Lung microvascular endothelial cell (primary cell): ENCODE measurements at regions not wholly inside any gene's neighbourhood (a gene's known extent, or its start where the extent isn't known, plus 50 kb on each side); places are given as distances from the start of the nearest gene placed in this dataset.

Experiments used
- DNase-seq, 2 donors: peaks; one replicate each; pipeline versions ENCODE4 v3.0.0 to v3.0.0-alpha.2; 2010; ENCODE audit warnings: low read depth in 2 of 2

- DNase-seq, result no peak
Measured at GRCh38 chr6:97812940-97813339, 529.9 kb upstream of the MMS22L start.

DNA sequence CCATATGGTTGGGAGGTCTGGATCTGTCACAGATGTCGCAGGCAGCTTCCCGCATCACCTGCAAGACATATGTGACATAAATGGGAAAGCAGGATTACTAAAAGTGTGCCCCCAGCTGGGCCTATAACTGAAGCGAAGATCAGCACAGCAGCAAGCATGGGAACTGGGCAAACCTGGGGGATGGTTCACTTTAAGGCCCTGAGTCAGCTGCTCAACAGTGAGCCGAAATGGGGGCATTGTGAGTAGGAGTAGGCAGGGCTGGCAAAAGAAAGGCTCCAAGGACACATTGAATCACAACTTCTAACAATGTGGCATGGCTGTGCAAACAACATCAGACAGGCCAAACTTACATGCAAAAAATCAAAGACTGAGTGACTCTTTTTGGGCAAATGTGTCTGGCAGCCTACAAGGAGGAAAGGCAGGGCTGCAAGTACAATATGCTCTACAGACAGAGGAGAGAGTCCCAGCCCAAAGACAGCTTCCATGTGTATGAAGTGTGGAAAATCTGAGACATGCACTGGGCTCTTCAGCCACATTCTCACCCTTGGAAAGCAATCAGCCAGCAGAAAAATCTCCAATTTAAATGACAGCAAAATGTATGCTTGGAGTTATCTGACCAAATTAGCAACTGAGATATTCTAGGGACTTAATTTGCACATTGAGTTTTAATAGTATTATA is 531.0 kb upstream of the MMS22L start:
- no peak for DNase-seq

- no peak for DNase-seq
Measured at GRCh38 chr6:97815301-97815812, 532.3 kb upstream of the MMS22L start.

DNA sequence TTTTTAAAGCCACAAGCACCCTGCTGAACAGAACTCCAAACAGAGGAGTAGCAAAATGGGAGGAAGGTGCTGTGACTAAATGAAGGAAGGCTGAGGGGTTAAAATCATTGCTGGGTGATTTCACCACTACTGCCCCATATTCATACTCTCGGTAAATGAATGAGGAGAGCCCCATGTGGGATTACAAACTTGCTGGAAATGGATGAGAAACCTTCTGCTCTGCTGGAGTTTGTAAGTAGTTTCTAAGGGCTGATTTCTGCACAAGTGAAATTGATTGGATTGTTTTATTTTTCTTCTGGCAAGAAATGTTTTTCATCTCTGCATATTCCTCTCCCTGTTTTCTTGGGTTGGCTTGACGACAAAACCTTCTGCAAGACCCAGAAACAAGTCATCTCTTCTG is 533.5 kb upstream of the MMS22L start:
- DNase-seq, result no peak

DNA sequence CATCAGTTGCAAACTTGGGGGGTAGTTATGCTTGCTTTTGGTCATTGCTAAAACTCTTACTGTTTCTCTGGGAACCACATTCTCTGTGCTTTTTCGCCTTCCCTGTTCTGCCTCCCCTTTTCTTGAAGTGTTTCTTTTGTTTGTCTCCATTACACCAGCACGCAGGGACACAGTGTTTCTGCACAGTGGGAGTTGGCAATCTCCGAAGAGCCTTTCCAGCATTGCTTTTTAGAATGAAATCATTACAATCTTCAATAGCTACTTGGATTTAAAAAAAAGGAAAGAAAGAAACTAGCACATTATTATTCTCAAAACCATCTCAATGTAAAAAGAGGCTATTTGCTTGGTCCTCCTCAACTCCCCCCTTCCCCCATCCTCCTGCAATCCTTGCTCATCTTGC is 536.7 kb upstream of the MMS22L start:
- DNase-seq, result no peak

DNA sequence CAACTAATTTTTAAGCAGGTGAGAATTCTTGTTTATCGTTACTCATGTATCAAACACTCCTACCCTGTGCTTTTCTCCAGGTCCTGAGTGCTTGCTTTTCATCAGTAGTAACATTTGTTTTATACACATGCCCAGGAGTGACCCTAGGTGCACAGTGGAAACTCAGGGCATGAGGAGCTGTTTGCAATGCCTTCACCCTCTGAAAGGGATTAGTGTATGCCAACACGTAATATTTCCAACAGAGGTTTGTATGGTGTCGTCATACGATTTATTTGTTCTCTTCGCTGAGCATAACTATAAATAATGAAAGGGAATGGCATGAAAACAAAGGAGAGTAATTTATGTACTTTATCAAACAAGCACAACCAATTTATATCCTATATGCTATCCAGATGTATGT is 537.4 kb upstream of the MMS22L start:
- DNase-seq, result no peak

- DNase-seq, result no peak
Measured at GRCh38 chr6:97822632-97823031, 539.6 kb upstream of the MMS22L start.

GRCh38 chr6:97841763-97842162 is 558.7 kb upstream of the MMS22L start:
- DNase-seq, result no peak

DNA sequence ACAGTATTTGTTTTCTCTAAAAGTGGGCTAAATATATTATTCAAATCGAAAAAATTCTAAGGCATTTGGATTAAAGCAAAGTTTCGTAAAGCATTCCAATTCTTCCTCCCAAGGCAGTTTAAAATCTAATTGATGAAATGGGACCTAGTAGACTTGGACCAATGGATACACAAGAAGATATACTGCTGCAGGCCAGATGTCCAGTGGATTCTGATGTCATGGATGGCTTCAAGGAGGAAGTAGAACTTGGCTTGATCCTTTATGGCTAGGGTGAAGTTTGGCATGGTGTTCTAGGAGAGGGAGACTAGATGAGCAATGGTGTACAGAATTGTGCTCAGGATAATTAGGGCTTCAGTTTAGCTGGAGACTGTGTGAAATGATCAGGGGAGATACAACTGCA is 559.5 kb upstream of the MMS22L start:
- DNase-seq, result no peak

GRCh38 chr6:97849390-97849789 is 566.4 kb upstream of the MMS22L start:
- DNase-seq, result no peak

GRCh38 chr6:97850458-97851212 is 567.6 kb upstream of the MMS22L start:
- DNase-seq, result no peak

- DNase-seq, result no peak
Measured at GRCh38 chr6:97863697-97864096, 580.7 kb upstream of the MMS22L start.

DNA sequence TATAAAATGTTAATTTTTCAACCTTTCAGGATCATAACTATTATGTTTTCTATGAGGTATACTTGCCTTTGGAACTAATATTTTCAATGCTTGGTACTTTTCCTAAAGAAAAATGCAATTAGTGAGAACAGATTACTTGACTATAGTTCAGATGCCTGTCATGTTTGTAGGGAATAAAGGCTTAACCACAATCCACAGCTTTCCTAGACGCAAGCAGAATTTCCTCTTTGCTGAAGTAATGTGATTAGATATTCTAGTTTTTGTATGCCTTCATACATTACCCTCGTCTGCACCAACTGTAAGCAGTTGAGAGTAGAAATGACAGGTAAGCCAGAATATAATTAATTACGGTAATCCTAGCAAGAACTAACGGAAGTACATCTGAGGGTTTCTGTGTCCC is 581.4 kb upstream of the MMS22L start:
- no peak for DNase-seq

GRCh38 chr6:97864826-97865225 is 581.8 kb upstream of the MMS22L start:
- no peak for DNase-seq

GRCh38 chr6:97865612-97866011 is 582.6 kb upstream of the MMS22L start:
- DNase-seq, result no peak

GRCh38 chr6:97866616-97867015 is 583.6 kb upstream of the MMS22L start:
- DNase-seq, result no peak

DNA sequence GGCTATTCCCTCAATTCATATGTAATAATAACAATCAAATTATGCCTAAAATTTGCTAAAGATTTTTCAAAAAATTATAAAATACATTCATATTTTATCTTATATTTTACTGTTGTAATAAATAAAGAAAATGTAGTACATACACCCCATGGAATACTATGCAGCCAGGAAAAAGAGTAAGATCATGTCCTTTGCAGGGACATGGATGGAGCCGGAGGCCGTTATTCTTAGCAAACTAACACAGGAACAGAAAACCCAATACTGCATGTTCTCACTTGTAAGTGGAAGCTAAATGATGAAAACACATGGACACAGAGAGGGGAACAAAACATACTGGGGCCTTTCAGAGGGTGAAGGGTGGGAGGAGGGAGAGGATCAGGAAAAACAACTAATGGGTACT is 584.2 kb upstream of the MMS22L start:
- DNase-seq, result no peak

DNA sequence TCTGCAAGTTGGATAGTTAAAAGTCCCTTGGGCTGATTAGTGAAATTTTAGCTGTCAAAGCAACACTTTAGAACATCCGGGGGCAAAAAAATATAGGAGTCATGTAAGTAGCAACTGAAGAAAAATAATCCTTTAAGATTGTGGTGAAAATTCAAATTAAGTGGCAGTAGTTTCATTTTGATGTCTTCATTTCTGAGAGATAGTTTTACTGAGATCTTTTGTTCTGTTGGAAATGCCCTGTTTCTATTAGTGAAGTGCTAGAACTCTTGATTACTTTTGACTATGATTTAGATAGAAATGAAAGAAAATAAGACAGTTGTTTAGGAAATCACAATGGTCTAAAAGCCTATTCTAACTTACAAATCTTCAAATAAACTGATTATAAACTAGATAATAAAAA is 587.3 kb upstream of the MMS22L start:
- no peak for DNase-seq

DNA sequence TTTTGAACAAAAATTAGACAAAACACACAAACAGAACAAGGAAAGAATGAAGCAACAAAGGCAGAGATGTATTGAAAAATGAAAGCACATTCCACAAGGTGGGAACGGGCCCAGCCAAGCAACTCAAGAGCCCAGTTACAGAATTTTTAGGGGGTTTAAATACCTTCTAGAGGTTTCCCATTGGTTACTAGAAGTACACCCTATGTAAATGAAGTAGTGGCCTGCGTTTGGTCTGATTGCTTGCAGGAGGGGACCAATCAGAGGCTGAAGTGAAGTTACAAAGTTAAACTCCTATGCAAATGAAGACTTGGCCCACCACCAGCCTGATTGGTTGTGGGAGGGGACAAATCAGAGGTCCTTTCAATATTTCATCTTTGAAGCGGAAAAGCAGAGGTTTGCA is 593.7 kb upstream of the MMS22L start:
- DNase-seq, result no peak

GRCh38 chr6:97882755-97883154 is 599.7 kb upstream of the MMS22L start:
- no peak for DNase-seq

DNA sequence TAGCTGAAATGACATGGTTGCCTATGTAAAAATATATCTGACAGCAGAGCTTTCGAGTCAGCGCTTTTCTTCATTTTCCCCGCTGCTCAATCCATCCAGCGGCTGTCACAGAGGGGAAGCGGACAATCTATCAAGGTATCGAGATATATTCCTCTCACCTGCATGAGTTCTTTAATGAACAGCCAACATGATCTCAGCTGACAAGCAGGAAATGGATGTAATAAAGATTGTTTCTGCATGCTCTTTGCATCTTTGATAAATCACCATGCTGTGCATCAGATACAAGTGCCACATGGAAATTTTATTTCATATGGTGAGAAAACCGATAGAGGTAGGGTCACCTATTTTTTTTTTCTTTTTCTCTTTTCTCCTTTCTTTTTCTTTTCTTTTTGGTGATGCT is 602.3 kb upstream of the MMS22L start:
- no peak for DNase-seq

- no peak for DNase-seq
Measured at GRCh38 chr6:97885828-97886227, 602.8 kb upstream of the MMS22L start.

DNA sequence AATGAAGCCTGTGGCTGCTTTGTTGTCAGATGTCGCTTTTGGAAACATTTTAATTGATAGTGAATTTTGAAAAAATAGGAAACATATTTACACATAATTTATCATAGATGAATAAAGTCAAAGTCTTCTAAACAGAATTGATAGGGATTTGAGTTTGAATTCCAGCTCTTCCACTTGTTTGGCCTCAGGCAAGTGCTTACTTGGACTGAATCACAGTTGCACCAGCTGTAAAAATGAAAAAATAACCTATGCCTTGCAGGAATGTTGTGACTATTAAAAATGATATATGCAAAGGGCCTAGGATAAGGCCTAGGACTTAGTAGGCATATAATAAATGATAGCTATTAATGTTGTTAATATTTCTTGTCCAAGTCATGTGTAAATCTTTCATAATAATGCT is 618.5 kb upstream of the MMS22L start:
- no peak for DNase-seq
